ENCODE measurements at regions not wholly inside any gene's neighbourhood (a gene's known extent, or its start where the extent isn't known, plus 50 kb on each side); places are given as distances from the start of the nearest gene placed in this dataset.

DNA sequence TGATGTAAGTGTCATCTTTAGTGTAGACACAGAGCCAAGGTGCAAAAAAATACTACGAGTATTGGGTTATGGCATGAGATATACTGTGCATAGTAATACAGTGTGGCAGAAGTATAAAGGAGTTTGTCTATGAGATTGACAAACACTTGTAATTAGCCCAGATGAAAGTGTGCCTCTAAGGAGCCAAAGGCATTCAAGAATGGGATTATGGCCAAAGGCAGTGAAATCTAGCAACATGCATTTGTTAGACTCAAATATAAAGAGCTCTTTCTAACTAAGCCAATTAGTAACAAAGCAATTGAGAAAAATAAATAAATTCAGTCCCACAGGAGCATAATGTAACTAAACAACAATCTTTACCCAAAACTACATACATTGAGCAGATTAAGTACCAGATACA lies 1761.8 kb downstream of the SUCLG1 start:
- no peak for ATAC-seq
- no peaks in the 10 kb centered on the region for H4K20me1 ChIP-seq (replicated peaks; ENCODE audit: control insufficient read depth, insufficient read depth, low read length)
- no peak overlapping the region for H3K4me3 ChIP-seq
- no TSS peak for BruUV-seq (replicated peaks)
- H3K79me2 ChIP-seq (ENCODE audit: control insufficient read depth, insufficient read depth, low read length): no peaks in the 10 kb centered on the region
- POLR2A ChIA-PET: no interaction called here
- no peaks in the 10 kb centered on the region for H3K4me1 ChIP-seq (replicated peaks in 1 of 2; ENCODE audit: control insufficient read depth in 2 of 2, insufficient read depth in 2 of 2, low read length in 2 of 2)
- no peak for FAIRE-seq
- in situ Hi-C loops (cut with MboI): no loop called here
- no peaks in the 10 kb centered on the region for H3K9me3 ChIP-seq (replicated peaks; ENCODE audit: control insufficient read depth, insufficient read depth, low read depth, low read length)
- no peak overlapping the region for H3K27ac ChIP-seq (ENCODE audit: extremely low read depth, low read depth, low read length)
- no peak for DNase-seq (ENCODE audit: extremely low read depth in 1 of 4, low spot score in 3 of 4)
- H3K4me2 ChIP-seq (ENCODE audit: insufficient read depth, low read length): no peak overlapping the region
- H2AFZ ChIP-seq (ENCODE audit: low read depth, low read length): no peak overlapping the region
- CTCF ChIA-PET (ENCODE audit: low intra/inter-chr PET ratio): no interaction called here
- intact Hi-C loops (cut with micrococcal nuclease): no loop called here
- no peaks in the 10 kb centered on the region for H3K36me3 ChIP-seq (ENCODE audit: control insufficient read depth, insufficient read depth, low read length)
- H3K9ac ChIP-seq (ENCODE audit: insufficient read depth in 1 of 2, low read depth in 2 of 2, low read length in 2 of 2): no peak overlapping the region
- H3K9me1 ChIP-seq (ENCODE audit: control insufficient read depth, insufficient read depth, low read length): no peaks in the 10 kb centered on the region
- no peak for TF ChIP-seq XRCC5 (IDR thresholded peaks at IDR 0.05; ENCODE audit: low read depth, low read length)
- TF ChIP-seq ZNF644 (tag; IDR thresholded peaks at IDR 0.05; ENCODE audit: low read depth): no peak
- TF ChIP-seq, protein P1, sequence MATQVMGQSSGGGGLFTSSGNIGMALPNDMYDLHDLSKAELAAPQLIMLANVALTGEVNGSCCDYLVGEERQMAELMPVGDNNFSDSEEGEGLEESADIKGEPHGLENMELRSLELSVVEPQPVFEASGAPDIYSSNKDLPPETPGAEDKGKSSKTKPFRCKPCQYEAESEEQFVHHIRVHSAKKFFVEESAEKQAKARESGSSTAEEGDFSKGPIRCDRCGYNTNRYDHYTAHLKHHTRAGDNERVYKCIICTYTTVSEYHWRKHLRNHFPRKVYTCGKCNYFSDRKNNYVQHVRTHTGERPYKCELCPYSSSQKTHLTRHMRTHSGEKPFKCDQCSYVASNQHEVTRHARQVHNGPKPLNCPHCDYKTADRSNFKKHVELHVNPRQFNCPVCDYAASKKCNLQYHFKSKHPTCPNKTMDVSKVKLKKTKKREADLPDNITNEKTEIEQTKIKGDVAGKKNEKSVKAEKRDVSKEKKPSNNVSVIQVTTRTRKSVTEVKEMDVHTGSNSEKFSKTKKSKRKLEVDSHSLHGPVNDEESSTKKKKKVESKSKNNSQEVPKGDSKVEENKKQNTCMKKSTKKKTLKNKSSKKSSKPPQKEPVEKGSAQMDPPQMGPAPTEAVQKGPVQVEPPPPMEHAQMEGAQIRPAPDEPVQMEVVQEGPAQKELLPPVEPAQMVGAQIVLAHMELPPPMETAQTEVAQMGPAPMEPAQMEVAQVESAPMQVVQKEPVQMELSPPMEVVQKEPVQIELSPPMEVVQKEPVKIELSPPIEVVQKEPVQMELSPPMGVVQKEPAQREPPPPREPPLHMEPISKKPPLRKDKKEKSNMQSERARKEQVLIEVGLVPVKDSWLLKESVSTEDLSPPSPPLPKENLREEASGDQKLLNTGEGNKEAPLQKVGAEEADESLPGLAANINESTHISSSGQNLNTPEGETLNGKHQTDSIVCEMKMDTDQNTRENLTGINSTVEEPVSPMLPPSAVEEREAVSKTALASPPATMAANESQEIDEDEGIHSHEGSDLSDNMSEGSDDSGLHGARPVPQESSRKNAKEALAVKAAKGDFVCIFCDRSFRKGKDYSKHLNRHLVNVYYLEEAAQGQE (IDR thresholded peaks at IDR 0.05; ENCODE audit: borderline replicate concordance): no peak
- TF ChIP-seq, protein P1 (CRISPR knock-in tag; IDR thresholded peaks at IDR 0.05; ENCODE audit: low read depth): no peak
- TF ChIP-seq GATA2 (CRISPR knock-in tag; IDR thresholded peaks at IDR 0.05): no peak
- 8% methylated on average over 1 of the region's 1 CpG for WGBS (ENCODE audit: insufficient coverage, low coverage, missing lambda C conversion rate)
- no peaks in the 10 kb centered on the region for H3K27me3 ChIP-seq (ENCODE audit: control insufficient read depth in 2 of 2, insufficient read depth in 2 of 2, low read length in 2 of 2)
